Astrocyte of the spinal cord (primary cell): ENCODE measurements at regions not wholly inside any gene's neighbourhood (a gene's known extent, or its start where the extent isn't known, plus 50 kb on each side); places are given as distances from the start of the nearest gene placed in this dataset.

ENCODE experiments used
- DNase-seq: peaks from one replicate; pipeline ENCODE4 v3.0.0; 2011; ENCODE audit warnings: low read depth, low spot score
- H3K4me3 ChIP-seq: 2 replicates; pipeline ENCODE4 v1.5.1; 2011; ENCODE audit warnings: low read depth, mild to moderate bottlenecking, low read length, moderate library complexity
- CTCF ChIP-seq: IDR thresholded peaks from 2 replicates; pipeline ENCODE4 v1.5.1; 2012; ENCODE audit warnings: low read depth, mild to moderate bottlenecking, low read length, inconsistent platforms
- in situ Hi-C: cut with HindIII; loops from 2 replicates; pipeline ENCODE4 v1.10.0; 2017; ENCODE audit warnings: low sequenced_read_pairs

- TF ChIP-seq CTCF, result no peak
- in situ Hi-C loops, result no loop called here
- DNase-seq, result no peak
- no peak overlapping the region for H3K4me3 ChIP-seq
These were observed 539.8 kb upstream of the FAM174A start for GRCh38 chr5:99995407-99995806.

- no peak overlapping the region for H3K4me3 ChIP-seq
- in situ Hi-C loops, result no loop called here
- no peak for DNase-seq
- no peak for TF ChIP-seq CTCF
These were observed 561.4 kb upstream of the FAM174A start for GRCh38 chr5:99973779-99974178.

GRCh38 chr5:99955962-99956361 lies 579.2 kb upstream of the FAM174A start:
- DNase-seq, result no peak
- in situ Hi-C loops, result no loop called here
- no peak overlapping the region for H3K4me3 ChIP-seq
- TF ChIP-seq CTCF, result no peak

GRCh38 chr5:99955006-99955405 lies 580.2 kb upstream of the FAM174A start:
- no peak overlapping the region for H3K4me3 ChIP-seq
- no peak for DNase-seq
- no peak for TF ChIP-seq CTCF
- in situ Hi-C loops, result no loop called here

GRCh38 chr5:99949969-99950524 lies 585.1 kb upstream of the FAM174A start:
- in situ Hi-C loops, result no loop called here

GRCh38 chr5:99949361-99949760 lies 585.8 kb upstream of the FAM174A start:
- in situ Hi-C loops, result no loop called here
- H3K4me3 ChIP-seq, result no peak overlapping the region
- no peak for TF ChIP-seq CTCF
- DNase-seq, result no peak

More at GRCh38 chr5:99949969-99950524, 585.1 kb upstream of the FAM174A start:
- H3K4me3 ChIP-seq, result no peak overlapping the region
- no peak for TF ChIP-seq CTCF
- no peak for DNase-seq

GRCh38 chr5:99948850-99949249 lies 586.3 kb upstream of the FAM174A start:
- in situ Hi-C loops, result no loop called here
- H3K4me3 ChIP-seq, result no peak overlapping the region
- no peak for TF ChIP-seq CTCF
- no peak for DNase-seq
